ENCODE measurements at regions not wholly inside any gene's neighbourhood (a gene's known extent, or its start where the extent isn't known, plus 50 kb on each side); places are given as distances from the start of the nearest gene placed in this dataset.

DNA sequence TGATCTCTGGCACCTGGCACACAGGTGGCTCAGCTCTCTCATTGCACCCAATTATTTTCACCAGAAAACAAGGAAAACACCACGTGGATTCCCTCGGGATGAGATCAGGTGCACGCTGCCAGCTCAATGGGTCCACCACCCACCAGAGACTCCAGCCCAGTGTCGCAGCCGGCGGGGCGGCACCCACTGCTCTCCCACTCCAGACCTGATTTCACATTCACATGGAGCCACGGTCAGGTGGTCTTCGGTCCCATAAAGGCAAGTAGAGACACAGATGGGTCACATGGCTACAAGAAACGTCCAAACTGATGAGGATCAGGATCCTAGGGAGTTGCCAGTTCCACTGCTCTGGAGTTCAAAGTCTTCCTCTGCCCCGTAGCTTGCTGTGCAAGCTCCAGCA lies 217.6 kb downstream of the ANKRD30B start:
- TF ChIP-seq, protein P1, sequence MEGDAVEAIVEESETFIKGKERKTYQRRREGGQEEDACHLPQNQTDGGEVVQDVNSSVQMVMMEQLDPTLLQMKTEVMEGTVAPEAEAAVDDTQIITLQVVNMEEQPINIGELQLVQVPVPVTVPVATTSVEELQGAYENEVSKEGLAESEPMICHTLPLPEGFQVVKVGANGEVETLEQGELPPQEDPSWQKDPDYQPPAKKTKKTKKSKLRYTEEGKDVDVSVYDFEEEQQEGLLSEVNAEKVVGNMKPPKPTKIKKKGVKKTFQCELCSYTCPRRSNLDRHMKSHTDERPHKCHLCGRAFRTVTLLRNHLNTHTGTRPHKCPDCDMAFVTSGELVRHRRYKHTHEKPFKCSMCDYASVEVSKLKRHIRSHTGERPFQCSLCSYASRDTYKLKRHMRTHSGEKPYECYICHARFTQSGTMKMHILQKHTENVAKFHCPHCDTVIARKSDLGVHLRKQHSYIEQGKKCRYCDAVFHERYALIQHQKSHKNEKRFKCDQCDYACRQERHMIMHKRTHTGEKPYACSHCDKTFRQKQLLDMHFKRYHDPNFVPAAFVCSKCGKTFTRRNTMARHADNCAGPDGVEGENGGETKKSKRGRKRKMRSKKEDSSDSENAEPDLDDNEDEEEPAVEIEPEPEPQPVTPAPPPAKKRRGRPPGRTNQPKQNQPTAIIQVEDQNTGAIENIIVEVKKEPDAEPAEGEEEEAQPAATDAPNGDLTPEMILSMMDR (IDR thresholded peaks at IDR 0.05), result no peak
- no peak for TF ChIP-seq POLR2A (IDR thresholded peaks at IDR 0.05)

All from esophagus squamous epithelium (tissue), 4 donors.